BE2C (cell line): ENCODE measurements at regions not wholly inside any gene's neighbourhood (a gene's known extent, or its start where the extent isn't known, plus 50 kb on each side); places are given as distances from the start of the nearest gene placed in this dataset.

Source experiments
- DNase-seq: peaks from one replicate; pipeline ENCODE4 v3.0.0-alpha.2; 2020
- H3K27me3 ChIP-seq: fragments of 250-450 bp; sonication (Bioruptor Pico); 2 replicates; pipeline ENCODE4 v1.5.1; 2020; ENCODE audit warnings: mild to moderate bottlenecking
- H3K36me3 ChIP-seq: fragments of 250-450 bp; sonication (Bioruptor Pico); 2 replicates; pipeline ENCODE4 v1.5.1; 2020; ENCODE audit warnings: mild to moderate bottlenecking
- H3K4me1 ChIP-seq: fragments of 250-450 bp; sonication (Bioruptor Pico); 2 replicates; pipeline ENCODE4 v1.5.1; 2020
- H3K4me3 ChIP-seq: 2 replicates; pipeline ENCODE4 v1.5.1; 2011; ENCODE audit warnings: low read depth, low read length
- H3K9me3 ChIP-seq: fragments of 250-450 bp; sonication (Bioruptor Pico); 2 replicates; pipeline ENCODE4 v1.5.1; 2020
- CTCF ChIP-seq: IDR thresholded peaks from 2 replicates; pipeline ENCODE4 v1.5.1; 2012; ENCODE audit warnings: mild to moderate bottlenecking, low read depth, low read length

GRCh38 chr11:127383026-127383425, 382.5 kb upstream of the KIRREL3 start:
- Histone ChIP-seq H3K4me3 (no peak overlapping the region), H3K4me1 (no peaks in the 10 kb centered on the region), H3K36me3 (no peaks in the 10 kb centered on the region), H3K27me3 (no peaks in the 10 kb centered on the region), H3K9me3 (no peaks in the 10 kb centered on the region)
- TF ChIP-seq CTCF: no peak
- no peak for DNase-seq

GRCh38 chr11:127381247-127381646, 380.7 kb upstream of the KIRREL3 start:
- TF ChIP-seq CTCF: no peak
- no peak for DNase-seq

GRCh38 chr11:127379686-127380085, 379.1 kb upstream of the KIRREL3 start:
- Histone ChIP-seq H3K36me3 (no peaks in the 10 kb centered on the region), H3K4me3 (no peak overlapping the region), H3K9me3 (no peaks in the 10 kb centered on the region), H3K4me1 (no peaks in the 10 kb centered on the region), H3K27me3 (no peaks in the 10 kb centered on the region)
- no peak for TF ChIP-seq CTCF
- no peak for DNase-seq

More at GRCh38 chr11:127381247-127381646, 380.7 kb upstream of the KIRREL3 start:
- Histone ChIP-seq H3K9me3 (no peaks in the 10 kb centered on the region), H3K36me3 (no peaks in the 10 kb centered on the region), H3K4me3 (no peak overlapping the region), H3K27me3 (no peaks in the 10 kb centered on the region), H3K4me1 (no peaks in the 10 kb centered on the region)

DNA sequence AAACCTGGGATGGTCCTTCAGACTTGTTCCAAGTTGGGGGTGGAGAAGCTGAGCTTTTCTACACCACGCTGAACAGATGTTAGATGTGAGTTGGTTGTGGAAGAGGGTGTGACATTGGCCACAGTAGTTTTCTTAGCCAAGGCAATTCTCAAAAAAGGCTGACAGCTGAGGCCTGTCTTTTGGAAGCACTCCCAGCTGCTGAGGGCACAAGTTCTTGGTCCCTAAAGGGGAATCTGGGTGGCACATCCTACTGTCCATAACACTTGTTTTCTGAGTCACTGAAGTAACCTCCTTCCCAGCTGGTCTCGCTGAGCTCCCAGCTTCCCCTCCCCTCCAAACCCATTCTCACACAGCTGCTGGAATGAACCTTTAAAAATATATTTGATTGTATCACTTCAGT, 375.7 kb upstream of the KIRREL3 start:
- no peaks in the 10 kb centered on the region for H3K4me1 ChIP-seq
- no peak for DNase-seq

DNA sequence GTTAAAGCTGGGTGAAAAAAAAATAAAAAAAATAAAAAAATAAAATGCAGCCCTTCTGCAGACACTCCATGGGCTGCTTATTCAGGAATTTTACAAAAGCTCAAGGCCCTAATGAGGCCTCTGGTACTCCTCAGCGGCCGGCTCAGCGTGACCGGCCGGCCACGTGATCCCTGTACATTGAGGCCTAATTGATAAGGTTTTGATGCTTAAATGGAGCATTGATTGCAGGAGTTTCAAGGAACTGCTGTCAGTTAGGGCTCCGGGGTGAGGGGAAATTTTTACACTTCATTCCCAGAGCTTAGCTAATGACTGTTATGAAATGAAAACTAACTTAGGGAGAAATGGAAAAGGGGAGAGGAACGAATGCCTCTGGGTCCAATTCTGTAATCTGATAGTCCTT, 368.8 kb upstream of the KIRREL3 start:
- no peak for TF ChIP-seq CTCF
- H3K4me3 ChIP-seq: no peak overlapping the region
- no peaks in the 10 kb centered on the region for H3K27me3 ChIP-seq
- no peaks in the 10 kb centered on the region for H3K9me3 ChIP-seq
- H3K36me3 ChIP-seq: no peaks in the 10 kb centered on the region
- no peaks in the 10 kb centered on the region for H3K4me1 ChIP-seq
- DNase-seq: no peak

More for the DNA sequence above, 375.7 kb upstream of the KIRREL3 start:
- Histone ChIP-seq H3K4me3 (no peak overlapping the region), H3K9me3 (no peaks in the 10 kb centered on the region), H3K36me3 (no peaks in the 10 kb centered on the region), H3K27me3 (no peaks in the 10 kb centered on the region)
- no peak for TF ChIP-seq CTCF

- no peak overlapping the region for H3K4me3 ChIP-seq
- H3K9me3 ChIP-seq: no peaks in the 10 kb centered on the region
- no peaks in the 10 kb centered on the region for H3K36me3 ChIP-seq
- no peaks in the 10 kb centered on the region for H3K4me1 ChIP-seq
- DNase-seq: no peak
- no peaks in the 10 kb centered on the region for H3K27me3 ChIP-seq
- no peak for TF ChIP-seq CTCF
These were observed 362.3 kb upstream of the KIRREL3 start for GRCh38 chr11:127362754-127363308.
